ENCODE measurements at regions not wholly inside any gene's neighbourhood (a gene's known extent, or its start where the extent isn't known, plus 50 kb on each side); places are given as distances from the start of the nearest gene placed in this dataset.

DNA sequence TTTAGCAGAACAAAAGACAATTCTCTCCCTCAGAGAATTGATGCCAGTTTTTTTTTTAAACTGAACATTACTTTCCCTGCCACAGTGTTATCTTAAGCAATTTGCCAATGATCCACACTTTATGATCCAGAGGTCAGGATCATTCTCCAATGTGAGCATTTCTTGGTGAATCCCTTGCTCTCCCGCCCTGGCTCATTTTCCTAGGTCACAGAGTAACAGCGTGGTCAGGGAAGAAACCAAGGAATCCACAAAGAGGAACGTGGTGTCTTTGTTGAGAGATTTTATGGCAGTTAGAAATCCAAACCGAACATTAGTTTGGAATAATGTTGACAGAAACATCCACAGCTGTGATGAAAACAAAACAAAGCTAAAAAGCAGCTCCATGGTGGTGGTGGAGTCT, 250.3 kb downstream of the TTC32 start:
- H3K4me1 ChIP-seq (ENCODE audit: control insufficient read depth, insufficient read depth, low read length) = no peaks in the 10 kb centered on the region
- H3K36me3 ChIP-seq (ENCODE audit: control insufficient read depth in 2 of 2, insufficient read depth in 1 of 2, low read length in 2 of 2) = no peaks in the 10 kb centered on the region
- no peak overlapping the region for H3K4me3 ChIP-seq (ENCODE audit: low read depth, low read length)
- POLR2A ChIA-PET = no interaction called here
- no peak for TF ChIP-seq ZSCAN5A (tag by site-specific recombination; IDR thresholded peaks at IDR 0.05)
- TF ChIP-seq, protein P1, sequence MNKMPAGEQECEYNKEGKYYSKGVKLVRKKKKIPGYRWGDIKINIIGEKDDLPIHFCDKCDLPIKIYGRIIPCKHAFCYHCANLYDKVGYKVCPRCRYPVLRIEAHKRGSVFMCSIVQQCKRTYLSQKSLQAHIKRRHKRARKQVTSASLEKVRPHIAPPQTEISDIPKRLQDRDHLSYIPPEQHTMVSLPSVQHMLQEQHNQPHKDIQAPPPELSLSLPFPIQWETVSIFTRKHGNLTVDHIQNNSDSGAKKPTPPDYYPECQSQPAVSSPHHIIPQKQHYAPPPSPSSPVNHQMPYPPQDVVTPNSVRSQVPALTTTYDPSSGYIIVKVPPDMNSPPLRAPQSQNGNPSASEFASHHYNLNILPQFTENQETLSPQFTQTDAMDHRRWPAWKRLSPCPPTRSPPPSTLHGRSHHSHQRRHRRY (tag by site-specific recombination; IDR thresholded peaks at IDR 0.05) = no peak
- no peak for TF ChIP-seq ZSCAN23 (tag by site-specific recombination; IDR thresholded peaks at IDR 0.05)
- TF ChIP-seq ZNF169 (tag by site-specific recombination; IDR thresholded peaks at IDR 0.05) = no peak
- TF ChIP-seq ZNF311 (tag by site-specific recombination; IDR thresholded peaks at IDR 0.05; ENCODE audit: borderline replicate concordance) = no peak
- no peak for TF ChIP-seq PRDM6 (tag by site-specific recombination; IDR thresholded peaks at IDR 0.05)
- TF ChIP-seq ZBTB17 (tag by site-specific recombination; IDR thresholded peaks at IDR 0.05) = no peak
- TF ChIP-seq PRDM4 (tag by site-specific recombination; IDR thresholded peaks at IDR 0.05) = no peak
- TF ChIP-seq ZNF140 (tag by site-specific recombination; IDR thresholded peaks at IDR 0.05) = no peak
- no peak for TF ChIP-seq OVOL3 (tag by site-specific recombination; IDR thresholded peaks at IDR 0.05)
- TF ChIP-seq ZNF549 (tag by site-specific recombination; IDR thresholded peaks at IDR 0.05) = no peak
- TF ChIP-seq ZNF112 (tag by site-specific recombination; IDR thresholded peaks at IDR 0.05) = no peak
- no peak for TF ChIP-seq HOXC10 (CRISPR knock-in tag; IDR thresholded peaks at IDR 0.05)
- no peak for TF ChIP-seq ZNF670 (tag by site-specific recombination; IDR thresholded peaks at IDR 0.05; ENCODE audit: low read depth)
- no peak for TF ChIP-seq ZNF341 (tag by site-specific recombination; IDR thresholded peaks at IDR 0.05; ENCODE audit: low read depth)
- no peak for TF ChIP-seq ZNF114 (tag by site-specific recombination; IDR thresholded peaks at IDR 0.05)
- no peak for TF ChIP-seq ZBTB8A (tag by site-specific recombination; IDR thresholded peaks at IDR 0.05)
- TF ChIP-seq, protein P2, sequence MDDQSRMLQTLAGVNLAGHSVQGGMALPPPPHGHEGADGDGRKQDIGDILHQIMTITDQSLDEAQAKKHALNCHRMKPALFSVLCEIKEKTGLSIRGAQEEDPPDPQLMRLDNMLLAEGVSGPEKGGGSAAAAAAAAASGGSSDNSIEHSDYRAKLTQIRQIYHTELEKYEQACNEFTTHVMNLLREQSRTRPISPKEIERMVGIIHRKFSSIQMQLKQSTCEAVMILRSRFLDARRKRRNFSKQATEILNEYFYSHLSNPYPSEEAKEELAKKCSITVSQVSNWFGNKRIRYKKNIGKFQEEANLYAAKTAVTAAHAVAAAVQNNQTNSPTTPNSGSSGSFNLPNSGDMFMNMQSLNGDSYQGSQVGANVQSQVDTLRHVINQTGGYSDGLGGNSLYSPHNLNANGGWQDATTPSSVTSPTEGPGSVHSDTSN (CRISPR knock-in tag; IDR thresholded peaks at IDR 0.05) = no peak
- TF ChIP-seq, protein P3, sequence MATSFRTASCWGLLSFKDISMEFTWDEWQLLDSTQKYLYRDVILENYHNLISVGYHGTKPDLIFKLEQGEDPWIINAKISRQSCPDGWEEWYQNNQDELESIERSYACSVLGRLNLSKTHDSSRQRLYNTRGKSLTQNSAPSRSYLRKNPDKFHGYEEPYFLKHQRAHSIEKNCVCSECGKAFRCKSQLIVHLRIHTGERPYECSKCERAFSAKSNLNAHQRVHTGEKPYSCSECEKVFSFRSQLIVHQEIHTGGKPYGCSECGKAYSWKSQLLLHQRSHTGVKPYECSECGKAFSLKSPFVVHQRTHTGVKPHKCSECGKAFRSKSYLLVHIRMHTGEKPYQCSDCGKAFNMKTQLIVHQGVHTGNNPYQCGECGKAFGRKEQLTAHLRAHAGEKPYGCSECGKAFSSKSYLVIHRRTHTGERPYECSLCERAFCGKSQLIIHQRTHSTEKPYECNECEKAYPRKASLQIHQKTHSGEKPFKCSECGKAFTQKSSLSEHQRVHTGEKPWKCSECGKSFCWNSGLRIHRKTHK (tag by site-specific recombination; IDR thresholded peaks at IDR 0.05) = no peak
- H3K27ac ChIP-seq (ENCODE audit: extremely low read depth, low read depth, low read length) = no peak overlapping the region
- CTCF ChIA-PET = interaction anchor here (0.6 to 0.7 kb wide), 2 partner anchors 11 to 33 kb away, joined by 3 to 5 read pairs; no protein-coding TSS in a partner anchor
- H3K9me3 ChIP-seq (ENCODE audit: control insufficient read depth, insufficient read depth, low read depth, low read length) = no peaks in the 10 kb centered on the region
